Gastrocnemius medialis (tissue), 4 donors: ENCODE measurements at regions not wholly inside any gene's neighbourhood (a gene's known extent, or its start where the extent isn't known, plus 50 kb on each side); places are given as distances from the start of the nearest gene placed in this dataset.

Experiments
- POLR2A ChIP-seq, 2 donors: fragments of 450-650 bp; IDR thresholded peaks; one replicate each; pipeline ENCODE4 v1.6.1; 2017; ENCODE audit warnings: antibody characterized with exemption in 2 of 2, mild to moderate bottlenecking in 2 of 2, moderate library complexity in 2 of 2
- TF ChIP-seq, protein P1 (sequence below), 5 experiments: fragments of 450-650 bp in 3 of 5; fragments of 200-600 bp in 2 of 5; sonication (generic) in 2 of 5; IDR thresholded peaks in 4 of 5; conservative IDR thresholded peaks in 1 of 5; 1 replicate in 4 of 5; 2 replicates in 1 of 5; pipeline ENCODE4 v1.5.1; 2016 to 2019; ENCODE audit warnings: antibody characterized with exemption in 5 of 5, mild to moderate bottlenecking in 3 of 5, moderate library complexity in 3 of 5

DNA sequence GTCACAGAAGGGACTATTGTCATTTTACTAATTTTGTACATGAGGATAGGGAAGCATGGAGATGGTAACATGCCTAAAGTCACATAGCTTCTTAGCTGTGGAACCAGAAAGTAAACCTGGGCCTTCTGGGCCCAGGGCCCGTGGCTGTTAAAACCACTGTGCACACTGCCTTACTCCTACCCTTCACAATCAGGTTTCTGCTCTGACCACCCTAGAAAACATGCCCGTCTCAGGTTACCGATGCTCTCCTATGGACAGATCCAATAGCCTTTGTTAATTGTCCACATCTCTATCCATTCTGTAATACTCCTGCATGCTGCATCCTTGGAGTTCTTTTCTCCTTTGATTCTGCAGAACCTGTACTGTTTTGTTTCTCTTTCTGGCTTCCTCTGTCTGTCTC lies 79.0 kb upstream of the TACR1 start:
- TF ChIP-seq POLR2A (IDR thresholded peaks at IDR 0.05) = no peak
- TF ChIP-seq, protein P1, sequence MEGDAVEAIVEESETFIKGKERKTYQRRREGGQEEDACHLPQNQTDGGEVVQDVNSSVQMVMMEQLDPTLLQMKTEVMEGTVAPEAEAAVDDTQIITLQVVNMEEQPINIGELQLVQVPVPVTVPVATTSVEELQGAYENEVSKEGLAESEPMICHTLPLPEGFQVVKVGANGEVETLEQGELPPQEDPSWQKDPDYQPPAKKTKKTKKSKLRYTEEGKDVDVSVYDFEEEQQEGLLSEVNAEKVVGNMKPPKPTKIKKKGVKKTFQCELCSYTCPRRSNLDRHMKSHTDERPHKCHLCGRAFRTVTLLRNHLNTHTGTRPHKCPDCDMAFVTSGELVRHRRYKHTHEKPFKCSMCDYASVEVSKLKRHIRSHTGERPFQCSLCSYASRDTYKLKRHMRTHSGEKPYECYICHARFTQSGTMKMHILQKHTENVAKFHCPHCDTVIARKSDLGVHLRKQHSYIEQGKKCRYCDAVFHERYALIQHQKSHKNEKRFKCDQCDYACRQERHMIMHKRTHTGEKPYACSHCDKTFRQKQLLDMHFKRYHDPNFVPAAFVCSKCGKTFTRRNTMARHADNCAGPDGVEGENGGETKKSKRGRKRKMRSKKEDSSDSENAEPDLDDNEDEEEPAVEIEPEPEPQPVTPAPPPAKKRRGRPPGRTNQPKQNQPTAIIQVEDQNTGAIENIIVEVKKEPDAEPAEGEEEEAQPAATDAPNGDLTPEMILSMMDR (IDR thresholded peaks at IDR 0.05 in 4 of 5, conservative IDR thresholded peaks at IDR 0.05 in 1 of 5) = no peak
